Left renal cortex interstitium (tissue), 4 donors: ENCODE measurements at regions not wholly inside any gene's neighbourhood (a gene's known extent, or its start where the extent isn't known, plus 50 kb on each side); places are given as distances from the start of the nearest gene placed in this dataset.
"Not testable (repeated sequence)": the region's sequence is repeated elsewhere in the genome, so short reads cannot be mapped to it uniquely, and the experiment has no call there.

ENCODE experiments used
- DNase-seq, 4 donors: peaks; one replicate each; pipeline ENCODE4 v3.0.0-alpha.2; 2013; ENCODE audit warnings: low read depth in 4 of 4, low spot score in 2 of 4, missing footprints in 1 of 4

DNA sequence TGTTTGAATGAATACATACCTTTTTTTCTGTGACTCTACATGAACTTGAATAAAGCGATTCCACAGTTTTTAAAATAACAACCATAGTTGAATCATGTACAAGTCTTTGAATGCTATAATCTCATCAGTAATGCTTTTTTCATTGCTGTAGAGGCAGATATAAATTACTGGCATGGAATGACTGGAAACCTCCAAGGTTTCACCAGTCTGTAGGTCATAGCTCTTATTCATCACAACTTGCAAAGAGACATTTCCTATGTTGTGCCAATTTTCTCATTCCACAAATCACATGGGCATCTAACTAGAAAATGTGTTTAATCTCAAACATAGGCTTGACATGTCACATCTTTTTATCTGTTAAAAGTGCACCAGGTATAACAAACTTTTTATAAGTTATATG, 407.1 kb upstream of the KCNMB2 start:
- no peak for DNase-seq

DNA sequence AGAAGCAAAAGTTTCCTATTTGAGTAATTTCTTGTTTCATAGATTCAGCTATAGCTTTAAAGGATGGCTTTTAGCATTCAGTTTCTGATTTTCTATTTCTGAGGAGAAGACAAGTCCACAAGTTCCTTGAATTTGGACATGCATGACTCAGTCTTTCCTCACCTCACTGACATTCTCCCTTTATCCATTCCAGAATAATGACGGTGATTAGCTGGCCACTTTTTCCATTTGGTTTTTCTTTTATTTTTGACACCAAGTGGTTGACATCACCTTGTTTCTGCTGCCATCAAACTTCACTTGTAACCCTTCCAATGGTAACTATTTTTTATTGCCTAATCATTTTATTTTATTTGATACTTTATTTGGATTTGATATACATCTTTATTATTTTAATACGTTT, 404.4 kb upstream of the KCNMB2 start:
- no peak for DNase-seq

GRCh38 chr3:178137206-178137605, 399.0 kb upstream of the KCNMB2 start:
- DNase-seq, result no peak

DNA sequence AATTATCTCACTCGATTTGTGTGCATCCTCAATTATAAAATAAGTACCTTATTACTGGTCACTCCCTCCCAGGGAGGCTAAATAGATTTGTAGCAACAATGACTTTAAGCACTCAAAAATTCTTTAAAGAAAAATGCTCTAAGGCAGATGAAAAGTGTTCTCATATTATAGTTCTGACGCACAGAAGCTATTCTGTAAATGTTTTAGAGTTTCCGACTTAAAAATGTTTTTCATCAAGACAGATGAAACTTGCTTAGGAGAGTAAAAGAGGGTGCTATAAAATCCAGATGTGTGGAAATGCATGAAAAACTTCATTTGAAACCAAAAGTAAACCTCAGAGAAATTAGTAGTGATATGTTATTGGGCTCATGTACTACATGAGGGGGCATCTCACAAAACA, 398.4 kb upstream of the KCNMB2 start:
- DNase-seq, result no peak

GRCh38 chr3:178139116-178139515, 397.1 kb upstream of the KCNMB2 start:
- DNase-seq, result no peak

- no peak for DNase-seq
Measured at GRCh38 chr3:178140531-178141304, 395.5 kb upstream of the KCNMB2 start.

DNA sequence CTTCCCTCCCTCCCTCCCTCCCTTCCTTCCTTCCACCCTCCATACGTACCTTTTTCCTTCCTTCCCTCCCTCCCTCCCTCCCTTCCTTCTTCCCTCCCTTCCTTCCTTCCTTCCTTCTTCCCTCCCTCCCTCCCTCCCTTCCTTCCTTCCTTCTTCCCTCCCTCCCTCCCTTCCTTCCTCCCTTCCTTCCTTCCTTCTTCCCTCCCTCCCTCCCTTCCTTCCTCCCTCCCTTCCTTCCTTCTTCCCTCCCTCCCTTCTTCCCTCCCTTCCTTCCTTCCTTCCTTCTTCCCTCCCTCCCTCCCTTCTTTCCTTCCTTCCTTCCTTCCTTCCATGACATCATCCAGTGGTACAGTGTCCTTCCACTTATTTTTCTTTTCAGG, 394.9 kb upstream of the KCNMB2 start:
- DNase-seq, result not testable (repeated sequence)

DNA sequence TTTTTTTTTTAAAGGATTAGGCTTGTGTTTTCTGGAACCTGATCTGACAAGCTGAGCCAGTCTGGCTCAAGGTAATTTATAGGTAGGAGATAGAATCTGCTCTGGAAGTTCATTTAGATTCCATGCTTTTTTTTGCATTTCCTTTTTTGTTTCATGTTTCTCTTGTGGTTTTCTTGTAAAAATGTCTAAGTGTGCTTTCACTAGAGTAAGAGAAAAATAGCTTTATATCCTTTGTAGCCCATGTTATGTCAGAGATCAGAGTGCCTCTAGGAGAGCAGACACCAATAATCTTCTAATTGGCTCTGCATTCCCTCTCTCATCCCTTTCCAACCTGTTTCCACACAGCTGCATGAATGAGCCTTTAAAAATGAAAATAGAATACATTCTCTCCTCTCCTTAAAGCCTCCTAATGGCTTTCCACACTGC, 389.8 kb upstream of the KCNMB2 start:
- DNase-seq, result peak in 3 of 4 donors; percentile 13 to 53 (median 23)

- no peak for DNase-seq
Measured at GRCh38 chr3:178147001-178147400, 389.2 kb upstream of the KCNMB2 start.

GRCh38 chr3:178152031-178152806, 384.0 kb upstream of the KCNMB2 start:
- no peak for DNase-seq

- no peak for DNase-seq
Measured at GRCh38 chr3:178152988-178153387, 383.2 kb upstream of the KCNMB2 start.

GRCh38 chr3:178155521-178155920, 380.7 kb upstream of the KCNMB2 start:
- no peak for DNase-seq

GRCh38 chr3:178156301-178156700, 379.9 kb upstream of the KCNMB2 start:
- no peak for DNase-seq

DNA sequence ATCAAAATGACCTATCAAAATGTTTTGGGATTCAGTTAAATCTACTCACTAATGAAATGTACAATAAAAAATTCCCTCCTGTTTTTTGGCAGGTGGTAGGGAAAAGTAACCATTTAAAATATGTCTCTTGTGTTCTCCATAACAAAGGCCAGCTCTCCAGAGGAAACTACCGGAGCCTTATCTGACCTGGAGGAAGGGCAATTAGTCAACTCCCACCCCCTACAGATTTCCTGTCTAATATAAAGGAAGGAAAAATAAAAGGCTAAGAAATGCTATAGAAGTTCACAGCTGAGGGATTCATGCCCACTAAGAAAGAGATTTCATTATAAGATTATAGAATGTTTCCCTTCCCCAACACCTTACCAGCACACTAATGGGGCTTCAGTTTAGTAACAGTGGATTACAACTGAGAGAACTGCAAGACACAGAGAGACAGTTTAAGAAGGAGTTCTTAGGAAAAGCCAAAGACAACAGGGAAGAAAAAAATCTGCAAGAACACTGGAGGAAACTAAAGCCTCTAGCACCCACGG, 376.5 kb upstream of the KCNMB2 start:
- no peak for DNase-seq

DNA sequence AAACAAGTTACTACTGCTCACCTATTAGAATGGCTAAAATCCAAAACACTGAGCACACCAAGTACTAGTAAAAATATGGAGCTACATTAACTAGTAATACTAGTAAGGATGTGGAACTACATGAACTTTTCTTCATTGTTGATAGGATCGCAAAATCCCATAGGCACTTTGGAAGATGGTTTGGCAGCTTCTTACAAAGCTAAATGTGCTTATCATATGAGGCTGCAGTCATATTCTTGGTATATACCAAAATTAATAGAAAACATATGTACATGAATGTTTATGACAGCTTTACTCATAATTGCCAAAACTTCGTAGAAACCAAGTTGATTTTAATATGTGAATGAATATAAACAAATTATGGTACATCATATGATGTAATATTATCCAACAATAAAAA, 366.8 kb upstream of the KCNMB2 start:
- no peak for DNase-seq

DNA sequence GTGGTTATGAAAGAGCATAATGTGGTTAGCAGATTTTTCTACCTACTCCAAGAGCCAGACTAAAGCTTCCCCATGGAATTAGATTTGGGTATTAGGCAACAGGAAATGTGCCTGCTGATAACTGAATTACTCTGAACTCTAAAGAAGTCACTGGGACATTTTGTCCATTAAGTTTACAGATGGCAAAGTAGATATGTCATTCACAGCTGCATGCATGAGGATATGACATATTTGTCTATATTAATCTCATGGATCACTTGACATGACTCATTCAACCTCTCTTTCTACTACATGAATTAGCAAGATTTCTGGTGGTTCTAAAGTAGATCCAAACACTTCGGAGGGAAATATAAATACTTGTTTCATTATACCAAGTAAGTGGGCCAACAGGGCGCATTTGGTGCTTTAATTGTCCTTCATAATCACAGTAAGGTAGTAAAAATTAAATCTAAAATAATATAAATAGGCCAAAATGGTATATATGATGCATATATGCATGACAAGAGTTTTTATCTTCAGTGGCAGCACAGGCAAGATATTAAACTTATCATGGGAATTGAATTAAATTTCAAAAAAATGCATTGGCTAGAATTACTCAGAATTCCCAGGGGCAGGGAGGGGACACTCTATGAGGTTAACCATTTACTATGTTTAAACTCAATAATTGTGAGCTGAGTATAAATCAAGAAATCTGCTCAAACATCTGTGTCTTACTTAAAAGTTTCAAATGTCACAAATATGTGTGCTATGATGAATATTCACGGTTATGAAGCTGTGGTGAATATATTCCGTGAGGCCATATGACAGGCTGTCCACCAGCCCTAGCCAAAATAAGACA, 365.3 kb upstream of the KCNMB2 start:
- DNase-seq, result no peak

- DNase-seq, result no peak
Measured at GRCh38 chr3:178172121-178172520, 364.1 kb upstream of the KCNMB2 start.

GRCh38 chr3:178174201-178174915, 361.9 kb upstream of the KCNMB2 start:
- DNase-seq, result no peak

GRCh38 chr3:178181088-178181487, 355.1 kb upstream of the KCNMB2 start:
- DNase-seq, result no peak

DNA sequence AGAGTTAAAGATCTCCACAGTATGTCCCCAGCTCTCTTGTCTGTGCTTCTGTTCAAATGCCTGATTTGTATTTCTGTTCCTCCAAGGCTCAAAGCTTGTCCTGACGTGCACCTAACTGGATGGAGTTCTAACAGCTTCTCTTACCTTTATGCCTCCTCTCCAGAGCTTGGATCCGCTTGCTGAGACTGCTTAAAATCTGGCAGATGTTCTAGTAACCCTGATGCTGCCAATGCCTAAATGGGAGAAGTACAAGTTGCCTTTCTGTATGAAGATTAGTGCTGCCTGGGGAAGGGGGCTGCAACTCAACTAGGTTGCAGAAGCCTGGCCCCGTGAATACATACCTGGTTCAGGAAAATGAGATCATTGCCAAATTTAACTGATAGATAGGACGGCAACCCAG, 354.5 kb upstream of the KCNMB2 start:
- no peak for DNase-seq
